ENCODE measurements at regions not wholly inside any gene's neighbourhood (a gene's known extent, or its start where the extent isn't known, plus 50 kb on each side); places are given as distances from the start of the nearest gene placed in this dataset.

DNA sequence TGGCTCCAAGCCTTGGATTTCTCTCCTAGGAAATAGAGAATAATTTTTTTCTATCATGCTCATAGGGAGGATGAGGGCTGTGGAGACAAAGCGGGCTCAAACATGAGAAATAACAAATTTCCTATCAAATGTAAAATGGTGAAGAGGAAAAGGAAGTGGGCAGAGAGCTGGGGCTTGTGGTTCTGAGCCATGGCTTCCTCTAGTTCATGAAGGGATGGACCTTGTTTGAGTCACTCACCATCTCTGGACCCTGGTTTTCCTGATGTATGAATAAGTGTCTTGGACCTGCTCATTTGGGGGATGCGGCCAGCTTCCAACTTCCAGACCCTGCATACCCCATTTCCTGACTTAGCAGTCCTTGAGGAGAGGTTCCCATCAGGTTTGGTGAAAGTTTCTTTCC lies 63.0 kb downstream of the MSX1 start (continued):
- TF ChIP-seq, protein P1, sequence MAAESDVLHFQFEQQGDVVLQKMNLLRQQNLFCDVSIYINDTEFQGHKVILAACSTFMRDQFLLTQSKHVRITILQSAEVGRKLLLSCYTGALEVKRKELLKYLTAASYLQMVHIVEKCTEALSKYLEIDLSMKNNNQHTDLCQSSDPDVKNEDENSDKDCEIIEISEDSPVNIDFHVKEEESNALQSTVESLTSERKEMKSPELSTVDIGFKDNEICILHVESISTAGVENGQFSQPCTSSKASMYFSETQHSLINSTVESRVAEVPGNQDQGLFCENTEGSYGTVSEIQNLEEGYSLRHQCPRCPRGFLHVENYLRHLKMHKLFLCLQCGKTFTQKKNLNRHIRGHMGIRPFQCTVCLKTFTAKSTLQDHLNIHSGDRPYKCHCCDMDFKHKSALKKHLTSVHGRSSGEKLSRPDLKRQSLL (tag by site-specific recombination; IDR thresholded peaks at IDR 0.05), result no peak

DNA sequence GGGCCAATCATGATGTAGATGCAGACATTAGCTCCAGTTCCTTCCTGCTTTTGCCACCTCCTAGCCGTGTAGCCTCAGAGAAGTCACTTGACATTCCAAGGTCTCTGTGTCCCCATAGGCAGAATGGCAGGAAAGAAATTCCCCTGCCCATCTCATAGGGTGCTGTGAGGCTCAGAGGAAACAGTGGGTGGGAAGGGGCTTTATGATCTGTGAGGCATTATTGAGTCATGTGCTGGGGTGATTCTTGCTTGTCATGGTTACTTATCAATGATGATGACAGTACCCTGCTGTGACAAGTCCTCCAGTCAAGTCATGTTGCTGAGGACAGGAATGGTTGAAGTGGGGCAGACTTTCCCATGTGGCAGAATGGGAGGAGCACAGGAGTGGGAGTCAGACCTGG lies 63.7 kb downstream of the MSX1 start:
- Histone ChIP-seq H3K4me1 (ENCODE audit: control insufficient read depth, insufficient read depth, low read length) (no peaks in the 10 kb centered on the region), H3K27ac (ENCODE audit: extremely low read depth, low read depth, low read length) (no peak overlapping the region), H3K36me3 (ENCODE audit: control insufficient read depth in 2 of 2, insufficient read depth in 1 of 2, low read length in 2 of 2) (no peaks in the 10 kb centered on the region), H3K9me3 (ENCODE audit: control insufficient read depth, insufficient read depth, low read depth, low read length) (no peaks in the 10 kb centered on the region), H3K4me3 (ENCODE audit: low read depth, low read length) (no peak overlapping the region)
- POLR2A ChIA-PET, result no interaction called here
- TF ChIP-seq REPIN1 (tag by site-specific recombination; IDR thresholded peaks at IDR 0.05; ENCODE audit: low read depth) (no peak), ZNF707 (tag by site-specific recombination; IDR thresholded peaks at IDR 0.05) (no peak), ZIC2 (tag by site-specific recombination; IDR thresholded peaks at IDR 0.05) (peak; percentile 47; the same call in 1 of the 2 replicates)
- CTCF ChIA-PET, result no interaction called here

GRCh38 chr4:4930677-4931076 lies 71.2 kb downstream of the MSX1 start:
- no peaks in the 10 kb centered on the region for H3K9me3 ChIP-seq (ENCODE audit: control insufficient read depth, insufficient read depth, low read depth, low read length)
- no peak overlapping the region for H3K4me3 ChIP-seq (ENCODE audit: low read depth, low read length)
- TF ChIP-seq ZNF658 (tag by site-specific recombination; IDR thresholded peaks at IDR 0.05), result no peak
- no peak for TF ChIP-seq HOXD13 (CRISPR knock-in tag; IDR thresholded peaks at IDR 0.05; ENCODE audit: borderline replicate concordance)
- TF ChIP-seq ZNF175 (tag by site-specific recombination; IDR thresholded peaks at IDR 0.05), result no peak
- TF ChIP-seq ZNF600 (tag by site-specific recombination; IDR thresholded peaks at IDR 0.05), result no peak
- no peak for TF ChIP-seq ZBTB17 (tag by site-specific recombination; IDR thresholded peaks at IDR 0.05)
- no peak for TF ChIP-seq SCRT1 (tag by site-specific recombination; IDR thresholded peaks at IDR 0.05; ENCODE audit: borderline replicate concordance)
- no peak for TF ChIP-seq ZFP3 (tag by site-specific recombination; IDR thresholded peaks at IDR 0.05; ENCODE audit: low read depth)
- no peak for TF ChIP-seq ZNF596 (tag by site-specific recombination; IDR thresholded peaks at IDR 0.05)
- TF ChIP-seq WT1 (tag by site-specific recombination; IDR thresholded peaks at IDR 0.05), result no peak
- no peak for TF ChIP-seq REST (tag by site-specific recombination; IDR thresholded peaks at IDR 0.05)
- TF ChIP-seq ZNF350 (tag by site-specific recombination; IDR thresholded peaks at IDR 0.05), result no peak
- no peak for TF ChIP-seq ZNF26 (tag by site-specific recombination; IDR thresholded peaks at IDR 0.05)
- no peak for TF ChIP-seq ZBTB20 (tag by site-specific recombination; IDR thresholded peaks at IDR 0.05)
- TF ChIP-seq, protein P2, sequence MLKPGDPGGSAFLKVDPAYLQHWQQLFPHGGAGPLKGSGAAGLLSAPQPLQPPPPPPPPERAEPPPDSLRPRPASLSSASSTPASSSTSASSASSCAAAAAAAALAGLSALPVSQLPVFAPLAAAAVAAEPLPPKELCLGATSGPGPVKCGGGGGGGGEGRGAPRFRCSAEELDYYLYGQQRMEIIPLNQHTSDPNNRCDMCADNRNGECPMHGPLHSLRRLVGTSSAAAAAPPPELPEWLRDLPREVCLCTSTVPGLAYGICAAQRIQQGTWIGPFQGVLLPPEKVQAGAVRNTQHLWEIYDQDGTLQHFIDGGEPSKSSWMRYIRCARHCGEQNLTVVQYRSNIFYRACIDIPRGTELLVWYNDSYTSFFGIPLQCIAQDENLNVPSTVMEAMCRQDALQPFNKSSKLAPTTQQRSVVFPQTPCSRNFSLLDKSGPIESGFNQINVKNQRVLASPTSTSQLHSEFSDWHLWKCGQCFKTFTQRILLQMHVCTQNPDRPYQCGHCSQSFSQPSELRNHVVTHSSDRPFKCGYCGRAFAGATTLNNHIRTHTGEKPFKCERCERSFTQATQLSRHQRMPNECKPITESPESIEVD (tag by site-specific recombination; IDR thresholded peaks at IDR 0.05), result no peak
- ChIA-PET POLR2A (no interaction called here), CTCF (no interaction called here)
- no peaks in the 10 kb centered on the region for H3K4me1 ChIP-seq (ENCODE audit: control insufficient read depth, insufficient read depth, low read length)
- no peak overlapping the region for H3K27ac ChIP-seq (ENCODE audit: extremely low read depth, low read depth, low read length)
- H3K36me3 ChIP-seq (ENCODE audit: control insufficient read depth in 2 of 2, insufficient read depth in 1 of 2, low read length in 2 of 2), result no peaks in the 10 kb centered on the region
